Adipose tissue (tissue), 3 donors: ENCODE measurements at regions not wholly inside any gene's neighbourhood (a gene's known extent, or its start where the extent isn't known, plus 50 kb on each side); places are given as distances from the start of the nearest gene placed in this dataset.

Experiments used
- H3K27ac ChIP-seq: one replicate; pipeline ENCODE4 v1.5.1; 2013; ENCODE audit warnings: low read depth, low read length
- WGBS, 3 donors: extraction: QIAGEN DNeasy Blood & Tissue Kit; methylation state at CpG; one replicate each; pipeline ENCODE4 v1.1.7; 2013; 5-methylcytosine and 5-hydroxymethylcytosine counted together
- donor health status: healthy with polysubstance abuse.
- donor health status: Bipolar disorder and iron deficiency.
- donor health status: healthy.

GRCh38 chr12:105705765-105706164 lies 375.3 kb downstream of the C12orf75 start:
- no peak overlapping the region for H3K27ac ChIP-seq

GRCh38 chr12:105706321-105706972 lies 376.0 kb downstream of the C12orf75 start:
- WGBS, 3 donors: 87 to 96% (median 94%) methylated on average over 8 of the region's 8 CpGs

More at GRCh38 chr12:105705765-105706164, 375.3 kb downstream of the C12orf75 start:
- 25 to 36% (median 27%) methylated on average over 7 of the region's 7 CpGs for WGBS, 3 donors

GRCh38 chr12:105706973-105707334 lies 376.5 kb downstream of the C12orf75 start:
- 75 to 91% (median 88%) methylated on average over 3 of the region's 3 CpGs for WGBS, 3 donors
- H3K27ac ChIP-seq: no peak overlapping the region

More at GRCh38 chr12:105706321-105706972, 376.0 kb downstream of the C12orf75 start:
- H3K27ac ChIP-seq: no peak overlapping the region

- WGBS, 3 donors: 77 to 91% (median 90%) methylated on average over 4 of the region's 4 CpGs
- no peak overlapping the region for H3K27ac ChIP-seq
Measured at GRCh38 chr12:105713606-105714305, 383.3 kb downstream of the C12orf75 start.

GRCh38 chr12:105716621-105717020 lies 386.1 kb downstream of the C12orf75 start:
- 50 to 87% (median 85%) methylated on average over 5 of the region's 5 CpGs for WGBS, 3 donors
- no peak overlapping the region for H3K27ac ChIP-seq

- 56 to 80% (median 74%) methylated on average over 5 of the region's 5 CpGs for WGBS, 3 donors
- no peak overlapping the region for H3K27ac ChIP-seq
Measured at GRCh38 chr12:105721051-105721825, 390.7 kb downstream of the C12orf75 start.

- no peak overlapping the region for H3K27ac ChIP-seq
- 68 to 88% (median 81%) methylated on average over 2 of the region's 2 CpGs for WGBS, 3 donors
Measured at GRCh38 chr12:105721891-105722290, 391.4 kb downstream of the C12orf75 start.

- 77 to 91% (median 88%) methylated on average over 2 of the region's 2 CpGs for WGBS, 3 donors
- no peak overlapping the region for H3K27ac ChIP-seq
Measured at GRCh38 chr12:105723066-105723465, 392.6 kb downstream of the C12orf75 start.

GRCh38 chr12:105723494-105723893 lies 393.0 kb downstream of the C12orf75 start:
- H3K27ac ChIP-seq: no peak overlapping the region
- WGBS, 3 donors: 73 to 76% (median 75%) methylated on average over 3 of the region's 3 CpGs

- H3K27ac ChIP-seq: no peak overlapping the region
Measured at GRCh38 chr12:105724641-105725040, 394.1 kb downstream of the C12orf75 start.

GRCh38 chr12:105725054-105725453 lies 394.6 kb downstream of the C12orf75 start:
- H3K27ac ChIP-seq: no peak overlapping the region

More at GRCh38 chr12:105724641-105725040, 394.1 kb downstream of the C12orf75 start:
- 50 to 70% (median 67%) methylated on average over 4 of the region's 4 CpGs for WGBS, 3 donors

- H3K27ac ChIP-seq: no peak overlapping the region
- 54 to 69% (median 58%) methylated on average over 2 of the region's 2 CpGs for WGBS, 3 donors
Measured at GRCh38 chr12:105729181-105729771, 398.8 kb downstream of the C12orf75 start.

- H3K27ac ChIP-seq: no peak overlapping the region
Measured at GRCh38 chr12:105729926-105730325, 399.4 kb downstream of the C12orf75 start.

GRCh38 chr12:105733579-105733978 lies 403.1 kb downstream of the C12orf75 start:
- no peak overlapping the region for H3K27ac ChIP-seq
- 6 to 47% (median 39%) methylated on average over 1 of the region's 1 CpG for WGBS, 3 donors

- WGBS, 3 donors: 33 to 77% (median 75%) methylated on average over 5 of the region's 5 CpGs
- no peak overlapping the region for H3K27ac ChIP-seq
Measured at GRCh38 chr12:105736498-105736897, 402.3 kb downstream of the NUAK1 start.

GRCh38 chr12:105738051-105738450 lies 400.7 kb downstream of the NUAK1 start:
- WGBS, 3 donors: 61 to 80% (median 70%) methylated on average over 9 of the region's 9 CpGs
- H3K27ac ChIP-seq: no peak overlapping the region

GRCh38 chr12:105740369-105740768 lies 398.4 kb downstream of the NUAK1 start:
- no peak overlapping the region for H3K27ac ChIP-seq

GRCh38 chr12:105740970-105741725 lies 397.6 kb downstream of the NUAK1 start:
- 41 to 48% (median 44%) methylated on average over 9 of the region's 9 CpGs for WGBS, 3 donors
- no peak overlapping the region for H3K27ac ChIP-seq

More at GRCh38 chr12:105740369-105740768, 398.4 kb downstream of the NUAK1 start:
- WGBS, 3 donors: 52 to 70% (median 54%) methylated on average over 2 of the region's 2 CpGs
